ENCODE measurements at regions not wholly inside any gene's neighbourhood (a gene's known extent, or its start where the extent isn't known, plus 50 kb on each side); places are given as distances from the start of the nearest gene placed in this dataset.

- H3K4me1 ChIP-seq (ENCODE audit: control insufficient read depth in 1 of 2, insufficient read depth in 2 of 2, low read depth in 1 of 2, low read length in 1 of 2) = peaks cover 0 to 5% of the 10 kb centered on the region in 2 experiments; a peak in 2 of 4 replicates
- 54% methylated on average over 3 of the region's 3 CpGs for WGBS (ENCODE audit: low lambda C conversion rate)
- H4K20me1 ChIP-seq (ENCODE audit: insufficient read depth) = no peaks in the 10 kb centered on the region
- H3K36me3 ChIP-seq (replicated peaks in 1 of 2; ENCODE audit: control insufficient read depth in 1 of 2, insufficient read depth in 2 of 2, low read length in 1 of 2) = no peaks in the 10 kb centered on the region
- H3K4me2 ChIP-seq = no peak overlapping the region
- no peak overlapping the region for H3K9ac ChIP-seq
- no peaks in the 10 kb centered on the region for H3F3A ChIP-seq (replicated peaks; ENCODE audit: insufficient read depth)
- H3K9me2 ChIP-seq = no peaks in the 10 kb centered on the region
- H3K79me2 ChIP-seq (ENCODE audit: insufficient read depth) = no peaks in the 10 kb centered on the region
- H3K4me3 ChIP-seq (ENCODE audit: low read depth in 2 of 2, low read length in 1 of 2) = no peak overlapping the region
- H2AFZ ChIP-seq (ENCODE audit: low read depth) = no peak overlapping the region
- no peaks in the 10 kb centered on the region for H3K9me3 ChIP-seq
- POLR2A ChIA-PET = no interaction called here
- no peak for TF ChIP-seq FOXJ3 (CRISPR knock-in tag; IDR thresholded peaks at IDR 0.05)
- TF ChIP-seq EZH2phosphoT487 (IDR thresholded peaks at IDR 0.05; ENCODE audit: borderline replicate concordance, low read depth) = no peak
- no peak for TF ChIP-seq TAF1 (IDR thresholded peaks at IDR 0.05; ENCODE audit: borderline replicate concordance, low read depth, low read length)
- TF ChIP-seq MEF2A (IDR thresholded peaks at IDR 0.05; ENCODE audit: borderline replicate concordance, low read depth) = no peak
- no peak for TF ChIP-seq PBX3 (IDR thresholded peaks at IDR 0.05)
- no peak for TF ChIP-seq REST (IDR thresholded peaks at IDR 0.05; ENCODE audit: low read depth, low read length)
- no peak for TF ChIP-seq IRF3 (IDR thresholded peaks at IDR 0.05; ENCODE audit: low read depth, low read length)
- TF ChIP-seq RAD21 (IDR thresholded peaks at IDR 0.05; ENCODE audit: low read length) = no peak
- TF ChIP-seq RXRA (IDR thresholded peaks at IDR 0.05; ENCODE audit: borderline replicate concordance, low read depth) = no peak
- no peak for TF ChIP-seq SMC3 (IDR thresholded peaks at IDR 0.05; ENCODE audit: low read depth, low read length)
- TF ChIP-seq SIN3A (IDR thresholded peaks at IDR 0.05; ENCODE audit: borderline replicate concordance, low read depth, low read length) = no peak
- TF ChIP-seq CHD2 (IDR thresholded peaks at IDR 0.05; ENCODE audit: low read length, partially characterized antibody) = no peak
- no peak for TF ChIP-seq TEAD4 (IDR thresholded peaks at IDR 0.05; ENCODE audit: borderline replicate concordance, insufficient read depth)
- TF ChIP-seq ZBTB33 (IDR thresholded peaks at IDR 0.05; ENCODE audit: borderline replicate concordance, low read depth) = no peak
- TF ChIP-seq POLR2AphosphoS5 (IDR thresholded peaks at IDR 0.05; ENCODE audit: low read depth, low read length) = no peak
- no peak for TF ChIP-seq EP300 (IDR thresholded peaks at IDR 0.05; ENCODE audit: borderline replicate concordance in 1 of 2, low read depth in 1 of 2, low read length in 1 of 2)
- H3K27me3 ChIP-seq (ENCODE audit: insufficient read depth) = no peaks in the 10 kb centered on the region
- no peak for DNase-seq
- no peak overlapping the region for H3K27ac ChIP-seq (ENCODE audit: low read depth in 2 of 2, low read length in 1 of 2)
- CTCF ChIA-PET = no interaction called here
Observed at GRCh38 chr6:82680192-82680591, 316.6 kb downstream of the TPBG start.

Data from SK-N-SH (cell line).